Upper lobe of left lung (tissue), 4 donors: ENCODE measurements at regions not wholly inside any gene's neighbourhood (a gene's known extent, or its start where the extent isn't known, plus 50 kb on each side); places are given as distances from the start of the nearest gene placed in this dataset.

Experiments used
- CTCF ChIP-seq, 6 experiments: fragments of 450-650 bp in 4 of 6; fragments of 200-600 bp in 2 of 6; sonication (generic) in 2 of 6; IDR thresholded peaks; one replicate each; pipeline ENCODE4 v1.5.1; 2016 to 2019; ENCODE audit warnings: antibody characterized with exemption in 6 of 6
- POLR2AphosphoS5 ChIP-seq, 2 donors: sonication (generic); formaldehyde crosslinking; IDR thresholded peaks; one replicate each; pipeline ENCODE4 v1.5.1; 2017; ENCODE audit warnings: antibody characterized with exemption in 2 of 2

- TF ChIP-seq CTCF (IDR thresholded peaks at IDR 0.05) (no peak), POLR2AphosphoS5 (IDR thresholded peaks at IDR 0.05) (no peak)
Observed at GRCh38 chr18:60099709-60100108, 199.9 kb downstream of the PMAIP1 start.
